SK-N-SH treated with all-trans-retinoic acid at 6 μM for 48 hours (cell line): ENCODE measurements at regions not wholly inside any gene's neighbourhood (a gene's known extent, or its start where the extent isn't known, plus 50 kb on each side); places are given as distances from the start of the nearest gene placed in this dataset.

Source experiments
- ARNTL ChIP-seq: fragments of 450-650 bp; formaldehyde crosslinking; IDR thresholded peaks from 2 replicates; pipeline ENCODE4 v1.5.0; 2020; ENCODE audit warnings: low read depth, mild to moderate bottlenecking, moderate library complexity, borderline replicate concordance
- BACH2 ChIP-seq: fragments of 250-450 bp; sonication (Bioruptor Pico); IDR thresholded peaks from 2 replicates; pipeline ENCODE4 v1.9.0; 2021; ENCODE audit warnings: mild to moderate bottlenecking, borderline replicate concordance
- CREB5 ChIP-seq: fragments of 250-450 bp; sonication (Bioruptor Pico); IDR thresholded peaks from 2 replicates; pipeline ENCODE4 v1.5.1; 2020; ENCODE audit warnings: low read depth, mild to moderate bottlenecking, moderate library complexity
- CSDC2 ChIP-seq: fragments of 250-450 bp; sonication (Bioruptor Pico); IDR thresholded peaks from 2 replicates; pipeline ENCODE4 v1.5.0; 2020; ENCODE audit warnings: mild to moderate bottlenecking, moderate library complexity
- CSRNP3 ChIP-seq: fragments of 250-450 bp; sonication (Bioruptor Pico); IDR thresholded peaks from 2 replicates; pipeline ENCODE4 v1.5.1; 2021; ENCODE audit warnings: mild to moderate bottlenecking, moderate library complexity
- GLIS3 ChIP-seq: fragments of 250-450 bp; sonication (Bioruptor Pico); IDR thresholded peaks from 2 replicates; pipeline ENCODE4 v1.5.0; 2020; ENCODE audit warnings: mild to moderate bottlenecking, moderate library complexity
- PATZ1 ChIP-seq: fragments of 250-450 bp; sonication (Bioruptor Pico); IDR thresholded peaks from 2 replicates; pipeline ENCODE4 v1.8.0; 2020; ENCODE audit warnings: mild to moderate bottlenecking, moderate library complexity, borderline replicate concordance
- POU6F1 ChIP-seq: fragments of 250-450 bp; sonication (Bioruptor Pico); IDR thresholded peaks from 2 replicates; pipeline ENCODE4 v1.8.0; 2021; ENCODE audit warnings: low read depth, mild to moderate bottlenecking, moderate library complexity, borderline replicate concordance
- SNAI2 ChIP-seq: fragments of 250-450 bp; sonication (Bioruptor Pico); IDR thresholded peaks from 2 replicates; pipeline ENCODE4 v1.5.0; 2020; ENCODE audit warnings: mild to moderate bottlenecking, moderate library complexity
- TCF4 ChIP-seq: fragments of 250-450 bp; sonication (Bioruptor Pico); IDR thresholded peaks from 2 replicates; pipeline ENCODE4 v1.8.0; 2021; ENCODE audit warnings: mild to moderate bottlenecking, moderate library complexity, borderline replicate concordance
- TOX ChIP-seq: fragments of 250-450 bp; sonication (Bioruptor Pico); IDR thresholded peaks from 2 replicates; pipeline ENCODE4 v1.8.0; 2021; ENCODE audit warnings: mild to moderate bottlenecking, moderate library complexity, borderline replicate concordance
- ZFP30 ChIP-seq: fragments of 450-650 bp; formaldehyde crosslinking; IDR thresholded peaks from 2 replicates; pipeline ENCODE4 v1.5.0; 2022; ENCODE audit warnings: mild to moderate bottlenecking, moderate library complexity
- ZNF565 ChIP-seq: fragments of 450-650 bp; formaldehyde crosslinking; conservative IDR thresholded peaks from 2 replicates; pipeline ENCODE4 v1.5.0; 2020; ENCODE audit warnings: low read depth, mild to moderate bottlenecking, moderate library complexity
- ZNF70 ChIP-seq: fragments of 450-650 bp; formaldehyde crosslinking; IDR thresholded peaks from 2 replicates; pipeline ENCODE4 v1.5.0; 2020; ENCODE audit warnings: mild to moderate bottlenecking, moderate library complexity

GRCh38 chr9:99406939-99407338 is 184.9 kb downstream of the SEC61B start:
- TF ChIP-seq ZNF70 (CRISPR knock-in tag) (no peak), PATZ1 (no peak), CSDC2 (CRISPR knock-in tag) (no peak), TCF4 (CRISPR knock-in tag) (no peak), CSRNP3 (CRISPR knock-in tag) (no peak), ARNTL (CRISPR knock-in tag) (no peak), POU6F1 (CRISPR knock-in tag) (no peak), ZFP30 (CRISPR knock-in tag) (no peak), ZNF565 (no peak), CREB5 (CRISPR knock-in tag) (no peak), SNAI2 (no peak), BACH2 (CRISPR knock-in tag) (no peak), GLIS3 (no peak), TOX (no peak)
